WTC11 (cell line): ENCODE measurements at regions not wholly inside any gene's neighbourhood (a gene's known extent, or its start where the extent isn't known, plus 50 kb on each side); places are given as distances from the start of the nearest gene placed in this dataset.

ENCODE experiments used
- ATAC-seq: fragments of 200-7000 bp; cut with Tn5 transposase; 2 replicates; pipeline ENCODE4 v1.10.0; 2021; ENCODE audit warnings: mild to moderate bottlenecking, moderate library complexity
- CTCF ChIA-PET: fragments of 300-600 bp; sonication (Branson Sonifier 250); formaldehyde crosslinking; loops from one replicate; lab custom pipeline; 2021; ENCODE audit warnings: antibody characterized with exemption; lab: Charles Lee
- POLR2A ChIA-PET: fragments of 350-600 bp; sonication (Branson Sonifier 250); formaldehyde crosslinking; loops from one replicate; lab custom pipeline; 2021; ENCODE audit warnings: antibody characterized with exemption; lab: Charles Lee
- DNase-seq: peaks from one replicate; pipeline ENCODE4 v3.0.0; 2021; ENCODE audit warnings: low spot score
- H3K27ac Mint-ChIP-seq: 2 replicates; pipeline ENCODE4 v1.8.0; 2021; ENCODE audit warnings: mixed read lengths
- H3K27me3 Mint-ChIP-seq: 2 replicates; pipeline ENCODE4 v1.8.0; 2021; ENCODE audit warnings: low read depth, mild to moderate bottlenecking, moderate library complexity, mixed read lengths
- H3K36me3 Mint-ChIP-seq: 2 replicates; pipeline ENCODE4 v1.8.0; 2021; ENCODE audit warnings: mixed read lengths
- H3K4me1 Mint-ChIP-seq: 2 replicates; pipeline ENCODE4 v1.8.0; 2022; ENCODE audit warnings: mixed read lengths
- H3K4me3 Mint-ChIP-seq: 2 replicates; pipeline ENCODE4 v1.8.0; 2021; ENCODE audit warnings: mild to moderate bottlenecking, moderate library complexity, mixed read lengths
- H3K9me3 Mint-ChIP-seq: 2 replicates; pipeline ENCODE4 v1.8.0; 2021; ENCODE audit warnings: mixed read lengths
- ATF2 ChIP-seq: sonication (generic); formaldehyde crosslinking; IDR thresholded peaks from 2 replicates; pipeline ENCODE4 v1.8.1; 2022; ENCODE audit warnings: low read depth, missing genetic modification reagents, borderline replicate concordance
- CREB1 ChIP-seq: sonication (generic); formaldehyde crosslinking; IDR thresholded peaks from 2 replicates; pipeline ENCODE4 v1.8.0; 2023; ENCODE audit warnings: mild to moderate bottlenecking, missing genetic modification reagents
- CTCF ChIP-seq: fragments of 200-600 bp; IDR thresholded peaks from 2 replicates; pipeline ENCODE4 v1.8.0; 2022; ENCODE audit warnings: antibody characterized with exemption
- E2F1 ChIP-seq: sonication (generic); formaldehyde crosslinking; IDR thresholded peaks from 2 replicates; pipeline ENCODE4 v1.8.0; 2022; ENCODE audit warnings: mild to moderate bottlenecking, missing genetic modification reagents
- ELF4 ChIP-seq: sonication (generic); formaldehyde crosslinking; IDR thresholded peaks from 2 replicates; pipeline ENCODE4 v1.8.1; 2022; ENCODE audit warnings: low read depth, mild to moderate bottlenecking, moderate library complexity, missing genetic modification reagents
- ETV6 ChIP-seq: sonication (generic); formaldehyde crosslinking; IDR thresholded peaks from 2 replicates; pipeline ENCODE4 v1.8.1; 2022; ENCODE audit warnings: mild to moderate bottlenecking, missing genetic modification reagents
- FOXJ3 ChIP-seq: sonication (generic); formaldehyde crosslinking; IDR thresholded peaks from 2 replicates; pipeline ENCODE4 v1.9.0; 2021; ENCODE audit warnings: missing genetic modification reagents, mild to moderate bottlenecking, borderline replicate concordance
- IRF1 ChIP-seq: sonication (generic); formaldehyde crosslinking; IDR thresholded peaks from 2 replicates; pipeline ENCODE4 v1.8.0; 2023; ENCODE audit warnings: missing genetic modification reagents
- NFE2L1 ChIP-seq: sonication (generic); formaldehyde crosslinking; IDR thresholded peaks from 2 replicates; pipeline ENCODE4 v1.8.1; 2023; ENCODE audit warnings: missing genetic modification reagents
- PRRX2 ChIP-seq: fragments of 250-450 bp; sonication (Bioruptor Pico); IDR thresholded peaks from 2 replicates; pipeline ENCODE4 v1.8.0; 2021; ENCODE audit warnings: mild to moderate bottlenecking
- RORB ChIP-seq: fragments of 250-450 bp; sonication (Bioruptor Pico); IDR thresholded peaks from 2 replicates; pipeline ENCODE4 v1.9.0; 2021; ENCODE audit warnings: mild to moderate bottlenecking
- SMAD3 ChIP-seq: sonication (generic); formaldehyde crosslinking; IDR thresholded peaks from 2 replicates; pipeline ENCODE4 v1.8.0; 2022; ENCODE audit warnings: missing genetic modification reagents, mild to moderate bottlenecking, borderline replicate concordance
- ZMAT4 ChIP-seq: fragments of 250-450 bp; sonication (Bioruptor Pico); IDR thresholded peaks from 2 replicates; pipeline ENCODE4 v1.9.0; 2021; ENCODE audit warnings: mild to moderate bottlenecking
- ZNF138 ChIP-seq: sonication (generic); formaldehyde crosslinking; conservative IDR thresholded peaks from 2 replicates; pipeline ENCODE4 v1.8.1; 2022; ENCODE audit warnings: mild to moderate bottlenecking, moderate library complexity, missing genetic modification reagents
- ZNF281 ChIP-seq: sonication (generic); formaldehyde crosslinking; IDR thresholded peaks from 2 replicates; pipeline ENCODE4 v1.8.0; 2023; ENCODE audit warnings: mild to moderate bottlenecking, missing genetic modification reagents
- ZNF317 ChIP-seq: sonication (generic); formaldehyde crosslinking; IDR thresholded peaks from 2 replicates; pipeline ENCODE4 v1.8.1; 2023; ENCODE audit warnings: low read depth, mild to moderate bottlenecking, moderate library complexity, missing genetic modification reagents, borderline replicate concordance
- ZNF416 ChIP-seq: fragments of 250-450 bp; sonication (Bioruptor Pico); IDR thresholded peaks from 2 replicates; pipeline ENCODE4 v1.9.0; 2021; ENCODE audit warnings: mild to moderate bottlenecking, inconsistent platforms
- ZNF423 ChIP-seq: fragments of 250-450 bp; sonication (Bioruptor Pico); IDR thresholded peaks from 2 replicates; pipeline ENCODE4 v2.1.2; 2022; ENCODE audit warnings: mild to moderate bottlenecking, moderate library complexity
- ZNF425 ChIP-seq: fragments of 250-450 bp; sonication (Bioruptor Pico); conservative IDR thresholded peaks from 2 replicates; pipeline ENCODE4 v1.9.0; 2021; ENCODE audit warnings: mild to moderate bottlenecking

- TF ChIP-seq CTCF, result no peak
- TF ChIP-seq, all 79 proteins: peak for 0
Measured at GRCh38 chr17:54482843-54483242, 417.8 kb upstream of the TOM1L1 start (continued).

GRCh38 chr17:54493691-54494090, 407.0 kb upstream of the TOM1L1 start:
- Mint-ChIP-seq H3K27me3 (no peaks in the 10 kb centered on the region), H3K27ac (no peak overlapping the region), H3K36me3 (peaks cover 21% of the 10 kb centered on the region), H3K9me3 (peaks cover 64% of the 10 kb centered on the region), H3K4me1 (peaks cover 3% of the 10 kb centered on the region), H3K4me3 (no peak overlapping the region)
- CTCF ChIA-PET, result no interaction called here
- DNase-seq (no peak), ATAC-seq (no peak)
- POLR2A ChIA-PET, result no interaction called here
- no peak for TF ChIP-seq NFE2L1
- no peak for TF ChIP-seq SMAD3
- no peak for TF ChIP-seq CREB1 (CRISPR knock-in tag)
- no peak for TF ChIP-seq ZMAT4 (CRISPR knock-in tag)
- no peak for TF ChIP-seq ZNF425 (CRISPR knock-in tag)
- no peak for TF ChIP-seq ZNF317 (CRISPR knock-in tag)
- TF ChIP-seq ZNF423, result no peak
- TF ChIP-seq PRRX2 (CRISPR knock-in tag), result no peak
- TF ChIP-seq ZNF138 (CRISPR knock-in tag), result no peak
- TF ChIP-seq ATF2 (CRISPR knock-in tag), result no peak
- no peak for TF ChIP-seq E2F1
- no peak for TF ChIP-seq ZNF416 (CRISPR knock-in tag)
- no peak for TF ChIP-seq ZNF281 (CRISPR knock-in tag)
- TF ChIP-seq IRF1 (CRISPR knock-in tag), result no peak
- TF ChIP-seq FOXJ3 (CRISPR knock-in tag), result no peak
- TF ChIP-seq RORB (CRISPR knock-in tag), result no peak
- no peak for TF ChIP-seq ELF4 (CRISPR knock-in tag)
- no peak for TF ChIP-seq ETV6 (CRISPR knock-in tag)
